Fibroblast of skin of left biceps (primary cell): ENCODE measurements at regions not wholly inside any gene's neighbourhood (a gene's known extent, or its start where the extent isn't known, plus 50 kb on each side); places are given as distances from the start of the nearest gene placed in this dataset.

Experiments
- DNase-seq, 2 experiments: peaks; one replicate each; pipeline ENCODE4 v3.0.0-alpha.2; 2013; ENCODE audit warnings: low read depth in 2 of 2

DNA sequence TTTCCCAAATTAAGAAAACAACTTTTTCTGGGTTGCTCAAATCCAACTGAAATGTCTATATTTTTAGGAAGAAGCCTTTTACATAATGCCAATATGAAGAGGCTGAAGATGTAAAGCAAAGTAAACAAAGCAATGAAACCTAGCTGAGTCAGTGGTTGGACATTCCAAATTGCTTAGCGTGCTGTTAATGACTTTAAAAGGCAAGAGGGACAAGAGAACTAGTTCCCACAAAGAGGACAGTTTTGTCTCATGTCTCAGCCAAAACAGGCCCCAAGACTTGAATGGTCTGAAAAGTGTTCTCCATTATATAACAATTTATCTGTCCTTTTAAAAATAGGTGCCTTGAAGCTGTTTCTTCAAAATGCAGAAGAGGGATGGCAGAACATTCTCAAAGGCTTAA, 407.0 kb downstream of the ENC1 start:
- DNase-seq: peak in 1 of 2 experiments; percentile 31

DNA sequence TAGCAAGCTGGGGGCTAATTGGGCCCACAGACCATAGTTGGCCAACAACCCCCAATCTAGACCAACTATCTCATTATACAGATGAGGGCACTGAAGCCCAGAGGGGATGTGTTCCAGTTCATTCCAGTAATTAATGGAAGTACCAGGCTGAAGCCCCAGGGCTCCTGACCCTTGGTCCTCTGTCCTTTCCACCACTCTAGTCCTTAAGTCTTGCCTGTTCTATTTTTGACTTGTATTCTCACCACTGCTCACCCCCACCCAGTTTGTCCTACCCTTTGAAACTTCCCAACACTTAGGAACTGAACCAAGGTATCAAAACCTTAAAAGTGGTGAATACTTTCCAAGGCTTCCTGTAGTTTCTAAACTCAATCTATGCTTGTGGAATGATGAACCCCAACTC, 407.4 kb downstream of the ENC1 start:
- no peak for DNase-seq

DNA sequence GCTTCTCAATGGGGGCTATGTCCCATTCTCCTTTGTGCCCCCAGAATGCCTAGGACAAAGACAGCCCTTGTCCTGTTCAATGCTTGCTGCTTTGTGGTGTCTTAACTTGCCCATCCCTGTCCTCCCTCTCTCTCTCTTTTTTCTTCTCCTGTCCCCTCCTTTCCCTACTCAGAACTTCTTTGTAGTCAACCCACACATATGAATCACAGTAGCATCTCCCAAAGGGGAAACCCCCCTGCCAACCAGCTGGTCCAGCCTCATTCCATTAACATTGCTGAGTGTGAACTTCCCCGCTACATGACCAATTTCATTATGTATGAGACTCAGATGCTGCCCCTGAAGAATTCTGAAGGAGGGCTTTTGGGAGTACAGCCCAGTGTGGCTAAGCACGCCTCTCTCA, 408.3 kb downstream of the ENC1 start:
- DNase-seq: peak; percentile 56 to 63

DNA sequence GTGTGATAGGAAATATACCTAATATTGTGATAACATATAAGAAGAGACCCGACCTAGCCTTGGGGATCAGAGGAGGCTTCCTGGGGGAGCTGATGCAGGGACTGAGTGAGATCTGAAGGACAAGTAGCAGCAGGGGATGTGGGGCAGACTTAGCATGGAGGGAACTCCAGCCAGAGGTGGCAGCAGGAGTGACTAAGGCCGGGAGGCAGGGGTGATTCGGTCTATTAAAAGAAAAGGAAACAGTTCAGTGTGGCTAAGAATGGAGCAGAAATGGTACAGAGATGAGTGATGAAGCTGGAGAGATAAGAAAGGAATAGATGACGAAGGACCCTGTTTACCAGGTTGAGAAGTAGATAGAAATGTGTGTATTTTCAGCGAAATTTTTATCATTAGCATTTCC, 408.8 kb downstream of the ENC1 start:
- DNase-seq: no peak

DNA sequence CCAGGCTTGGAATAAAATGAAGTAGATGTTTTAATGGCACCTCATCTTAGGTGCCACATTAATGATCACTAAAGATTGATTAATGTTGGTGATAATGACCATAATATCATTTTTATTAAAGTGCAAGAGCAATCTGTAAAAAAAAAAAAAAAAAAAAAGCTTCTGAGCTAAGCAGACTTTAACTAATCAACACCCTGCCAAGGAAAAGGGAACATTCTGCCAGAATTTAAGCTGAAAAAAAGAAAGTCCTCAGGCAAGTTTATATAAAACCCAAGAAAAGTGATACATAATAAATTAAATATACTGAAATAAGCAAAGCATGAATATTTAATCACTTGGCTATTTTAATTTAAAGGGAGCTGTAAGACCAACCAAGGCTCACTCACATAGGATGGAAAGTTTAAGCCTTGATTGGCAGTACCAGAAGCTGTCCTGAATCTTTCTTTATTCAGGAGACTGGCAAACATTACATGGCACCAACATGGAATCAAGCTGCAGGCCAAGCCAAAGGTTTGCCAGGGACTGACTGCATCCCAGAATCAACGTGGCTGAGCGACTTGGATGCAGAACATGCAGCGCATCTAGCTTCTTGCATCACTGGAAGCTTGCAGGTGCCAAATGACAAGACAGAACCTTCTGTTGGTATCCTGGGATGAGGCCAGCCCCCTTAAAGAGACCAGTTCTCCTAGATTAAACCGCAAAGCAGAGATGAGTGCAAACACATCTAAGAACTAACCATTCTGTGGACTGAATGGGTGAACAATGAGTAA, 413.6 kb downstream of the ENC1 start:
- DNase-seq: no peak

DNA sequence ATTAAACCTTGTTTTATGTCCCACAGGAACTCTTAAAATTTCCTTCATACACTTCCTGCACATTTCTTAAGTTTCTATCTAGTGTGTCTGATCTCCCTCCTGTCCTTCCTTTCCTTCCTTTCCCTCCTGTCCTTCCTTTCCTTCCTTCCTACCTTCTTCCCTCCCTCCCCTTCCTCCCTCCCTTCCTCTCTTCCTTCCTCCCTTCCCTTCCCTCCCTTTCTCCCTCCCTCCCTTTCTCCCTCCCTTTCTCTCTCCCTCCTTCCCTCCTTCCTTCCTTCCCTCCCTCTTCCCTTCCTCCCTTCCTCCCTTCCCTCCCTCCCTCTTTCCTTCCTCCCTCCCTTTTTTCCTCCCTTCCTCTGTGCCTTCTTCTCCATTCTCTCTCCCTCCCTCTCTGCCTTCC, 414.9 kb downstream of the ENC1 start:
- DNase-seq: no peak

DNA sequence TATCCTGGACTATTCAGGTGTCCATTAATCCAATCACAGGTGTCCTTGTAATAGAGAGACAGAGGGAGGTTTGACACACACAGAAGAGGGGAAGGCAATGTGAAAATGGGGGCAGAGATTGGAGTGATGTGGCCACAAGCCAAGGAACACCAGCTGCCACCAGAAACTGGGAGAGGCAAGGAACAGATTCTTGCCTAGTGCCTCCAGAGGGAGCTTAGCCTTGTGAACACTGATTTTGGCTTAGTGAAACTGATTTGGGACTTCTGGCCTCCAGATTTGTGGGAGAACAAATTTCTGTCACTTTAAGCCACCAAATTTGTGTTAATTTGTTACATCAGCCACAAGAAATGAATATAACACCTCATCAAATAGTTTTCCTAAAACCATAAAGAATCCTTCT, 416.2 kb downstream of the ENC1 start:
- no peak for DNase-seq

DNA sequence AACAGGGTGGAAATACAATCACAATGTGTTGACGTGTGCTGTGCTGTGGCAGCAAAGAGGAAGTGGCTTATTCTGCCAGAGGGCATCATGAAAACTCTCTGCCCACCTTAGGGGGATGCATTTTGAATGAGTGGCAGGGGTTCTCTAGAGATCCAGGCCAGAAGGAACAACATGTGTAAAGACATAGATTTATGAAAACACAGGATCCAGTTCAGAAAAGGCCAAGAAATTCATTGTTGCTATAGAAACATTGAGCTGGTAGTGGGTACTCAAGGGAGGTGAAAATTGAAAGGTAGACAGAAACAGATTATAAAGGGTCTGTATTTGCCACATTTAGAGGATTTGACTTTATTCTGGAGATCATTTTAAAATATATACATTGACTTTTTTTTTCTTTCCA, 417.7 kb downstream of the ENC1 start:
- no peak for DNase-seq

DNA sequence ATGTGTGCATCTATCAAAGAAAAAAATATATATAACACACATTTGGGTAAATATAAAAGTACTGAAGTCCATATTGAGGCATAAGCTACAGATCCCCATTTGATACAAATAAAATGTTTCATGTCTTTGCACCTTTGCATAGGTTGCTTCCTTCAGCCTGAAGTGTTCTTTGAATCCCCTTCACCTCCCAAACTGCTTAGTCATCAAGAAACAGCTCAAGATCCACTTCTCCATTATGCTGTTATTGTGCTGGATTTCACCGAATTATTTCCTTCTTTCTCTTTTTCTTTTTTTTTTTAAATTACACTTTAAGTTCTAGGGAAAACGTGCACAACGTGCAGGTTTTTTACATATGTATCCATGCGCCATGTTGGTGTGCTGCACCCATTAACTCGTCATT, 419.1 kb downstream of the ENC1 start:
- DNase-seq: no peak

DNA sequence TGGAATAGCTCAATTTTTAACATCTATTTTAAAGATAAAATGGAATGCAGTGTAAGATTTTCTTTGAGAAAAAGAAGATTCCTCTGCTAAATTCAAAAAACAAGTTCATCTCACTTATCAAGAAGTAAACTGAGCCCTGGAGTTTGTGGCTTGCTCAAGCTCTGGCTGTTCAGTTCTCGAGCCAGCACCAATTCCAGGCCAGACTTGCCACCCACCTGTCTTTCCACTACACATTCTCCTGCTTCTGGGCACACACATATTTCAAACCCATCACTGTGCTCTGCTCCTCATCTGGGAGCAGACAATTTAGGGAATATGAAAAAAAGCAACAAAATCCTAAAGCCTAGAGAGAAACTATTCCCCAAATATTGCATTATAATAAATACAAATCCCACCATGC, 424.5 kb downstream of the ENC1 start:
- DNase-seq: no peak

DNA sequence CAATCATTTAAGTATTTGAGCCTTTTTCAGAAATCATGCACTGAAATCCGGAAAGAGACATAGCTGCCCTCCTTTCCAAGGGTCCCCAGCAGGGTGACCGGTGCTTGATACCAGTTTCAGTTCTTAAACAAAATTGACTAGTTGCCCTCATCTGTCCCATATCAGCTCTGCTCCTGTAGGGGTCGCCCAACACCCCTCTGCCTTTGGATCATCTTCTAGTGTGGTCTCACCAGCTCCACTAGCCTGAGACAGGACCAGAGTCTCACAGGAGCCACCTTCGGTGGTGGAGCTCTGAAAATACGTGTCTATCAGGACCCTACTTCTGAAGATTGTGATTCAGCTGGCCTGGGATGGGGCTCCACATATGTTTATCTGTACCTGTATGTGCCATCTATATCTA, 428.2 kb downstream of the ENC1 start:
- DNase-seq: no peak

DNA sequence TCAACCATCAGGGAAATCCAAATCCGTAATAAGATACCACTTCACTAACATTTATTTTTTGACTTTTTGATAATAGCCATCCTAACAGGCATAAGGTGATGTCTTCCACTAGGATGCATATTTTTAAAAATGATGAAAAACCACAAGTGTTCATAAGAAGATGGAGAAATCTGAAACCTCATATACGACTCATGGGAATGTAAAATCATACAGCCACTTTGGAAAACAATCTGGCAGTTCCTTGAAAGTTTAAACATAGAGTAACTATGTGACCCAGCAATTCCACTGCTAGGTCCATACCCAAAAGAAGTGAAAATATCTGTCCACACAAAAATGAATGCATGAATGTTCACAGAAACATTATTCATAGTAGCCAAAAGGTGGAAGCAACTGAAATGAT, 431.0 kb downstream of the ENC1 start:
- DNase-seq: no peak

DNA sequence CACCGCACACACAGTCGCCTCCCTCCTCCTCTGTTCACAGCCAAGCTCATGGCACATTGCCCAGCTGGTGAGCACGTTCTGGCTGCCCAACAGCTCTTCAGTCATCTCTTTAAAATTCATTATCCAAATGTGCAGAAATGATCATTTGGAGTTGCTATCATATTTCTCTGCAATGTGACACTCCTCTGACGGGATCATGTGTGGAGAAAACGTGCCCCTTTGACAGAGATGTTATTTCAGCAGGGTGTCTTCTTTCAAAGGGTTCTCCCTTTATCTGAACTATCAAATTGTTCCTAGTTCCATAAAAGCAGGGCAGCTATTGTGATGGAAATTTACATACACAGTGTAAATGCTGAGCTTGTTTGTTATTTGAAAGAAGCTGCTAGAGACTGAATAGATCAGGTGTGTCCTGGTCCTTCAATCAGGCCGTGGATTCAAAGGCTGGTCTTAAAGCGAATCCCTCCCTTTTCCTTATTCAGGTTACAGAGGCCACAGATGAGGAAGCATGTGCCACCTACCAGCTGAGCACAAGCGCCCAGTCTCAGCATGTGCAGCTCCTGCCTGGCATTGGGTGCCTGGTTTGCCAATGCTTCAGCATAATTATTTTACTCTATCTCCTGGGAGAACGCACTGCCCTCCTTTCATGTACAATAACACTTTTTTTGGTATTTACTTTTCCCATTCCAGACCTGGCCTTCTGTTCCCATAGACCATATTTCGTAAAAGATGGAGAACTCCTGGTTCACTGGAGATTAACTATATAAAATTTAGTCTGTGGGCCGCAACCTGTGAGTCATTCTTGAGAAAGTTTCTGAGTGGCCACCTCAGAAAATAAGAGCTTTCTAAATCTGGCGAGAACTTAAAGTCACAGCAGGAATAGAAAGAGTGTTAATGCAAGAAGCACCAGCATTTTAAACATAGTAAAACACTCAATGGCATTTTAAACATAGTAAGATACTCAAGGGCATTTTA, 433.7 kb downstream of the ENC1 start:
- DNase-seq: peak; percentile 78 to 84

DNA sequence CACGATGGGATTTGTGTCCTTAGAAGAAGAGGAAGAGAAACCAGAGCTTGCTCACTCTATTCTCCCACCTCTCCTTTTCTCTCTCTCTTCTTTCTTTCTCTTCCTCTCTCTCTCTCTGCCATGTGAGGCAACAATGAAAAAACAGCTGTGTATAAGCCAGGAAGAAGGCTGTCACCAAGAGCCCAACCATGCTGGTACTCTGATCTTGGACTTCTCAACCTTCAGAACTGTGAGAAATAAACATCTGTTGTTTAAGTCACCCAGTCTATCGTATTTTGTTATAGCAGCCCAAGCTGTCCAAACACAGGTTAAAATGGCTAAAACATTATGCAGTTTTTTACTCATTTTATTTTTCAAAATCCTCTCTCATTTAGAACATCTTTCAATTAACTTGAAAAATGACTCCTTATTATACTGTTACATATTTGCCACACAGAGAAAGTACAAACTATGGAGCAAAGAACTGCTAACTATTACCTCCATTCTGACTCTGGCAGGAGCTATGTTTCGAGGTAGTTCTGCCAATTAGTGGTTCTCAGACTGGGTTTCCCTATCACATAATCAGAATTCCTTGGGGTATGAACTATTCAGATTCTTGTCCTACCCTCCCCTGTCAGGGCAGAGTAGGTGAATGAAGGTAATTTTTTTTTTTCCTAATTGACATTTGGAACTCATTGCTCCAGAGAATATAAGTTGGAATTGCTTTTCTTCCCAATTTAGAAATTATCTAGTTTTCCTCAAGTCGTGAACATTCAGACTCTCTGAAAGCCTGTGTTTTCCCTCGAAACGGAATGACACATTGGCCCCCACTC, 434.6 kb downstream of the ENC1 start:
- DNase-seq: no peak

DNA sequence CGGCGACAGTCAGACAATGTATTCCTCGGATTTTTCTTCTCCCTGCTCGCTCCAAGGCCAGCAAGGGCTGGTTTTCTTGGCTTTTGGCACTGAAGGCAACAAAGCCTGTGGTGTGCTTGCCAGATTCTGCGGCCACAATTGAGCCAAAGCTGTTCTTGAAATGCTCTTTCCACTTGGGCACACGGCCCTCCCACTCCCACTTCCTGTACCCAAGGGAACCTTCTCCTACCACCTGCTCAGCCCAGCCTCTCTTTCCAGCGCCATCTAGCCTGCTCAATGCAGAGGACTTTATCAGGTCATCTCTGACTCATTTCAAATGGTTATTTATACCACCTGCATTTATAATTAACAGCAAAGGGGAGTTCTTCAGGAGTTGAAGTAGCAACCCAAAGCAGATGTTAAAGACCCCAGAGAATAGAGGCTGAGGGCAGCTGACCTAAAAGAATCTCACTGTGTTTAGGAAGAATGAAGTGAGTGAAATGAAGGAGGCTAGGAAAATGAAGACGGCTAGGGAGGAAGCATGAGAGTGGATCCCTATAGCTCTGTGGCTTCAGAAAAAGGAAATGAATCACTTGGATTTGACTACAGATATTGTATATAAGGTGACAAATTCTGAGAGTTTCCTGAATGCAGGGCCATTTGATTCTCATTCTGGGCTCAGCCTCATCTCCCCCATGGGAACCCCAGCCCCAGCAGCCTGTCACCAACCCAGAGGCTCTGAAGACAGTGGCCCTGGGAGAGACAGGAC, 439.0 kb downstream of the ENC1 start:
- no peak for DNase-seq

DNA sequence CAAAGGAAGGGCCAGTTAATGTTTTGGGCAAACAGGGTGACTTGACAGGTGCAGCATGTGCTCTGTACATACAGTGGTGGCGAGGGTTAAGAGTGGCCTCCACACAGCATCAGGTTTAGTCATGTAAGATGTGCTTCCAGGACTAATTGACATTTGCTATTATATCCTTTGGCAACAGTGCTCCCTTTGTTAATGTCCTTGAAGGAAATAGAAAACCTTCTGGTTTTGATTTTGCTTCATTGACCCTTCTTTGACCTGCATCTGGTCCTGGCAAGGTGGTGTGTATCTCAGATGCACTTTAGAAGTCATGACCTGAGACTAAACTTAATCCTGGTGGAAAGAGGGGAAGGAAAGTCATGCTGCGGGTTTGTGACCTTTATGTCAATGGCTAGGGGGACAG, 440.0 kb downstream of the ENC1 start:
- no peak for DNase-seq

DNA sequence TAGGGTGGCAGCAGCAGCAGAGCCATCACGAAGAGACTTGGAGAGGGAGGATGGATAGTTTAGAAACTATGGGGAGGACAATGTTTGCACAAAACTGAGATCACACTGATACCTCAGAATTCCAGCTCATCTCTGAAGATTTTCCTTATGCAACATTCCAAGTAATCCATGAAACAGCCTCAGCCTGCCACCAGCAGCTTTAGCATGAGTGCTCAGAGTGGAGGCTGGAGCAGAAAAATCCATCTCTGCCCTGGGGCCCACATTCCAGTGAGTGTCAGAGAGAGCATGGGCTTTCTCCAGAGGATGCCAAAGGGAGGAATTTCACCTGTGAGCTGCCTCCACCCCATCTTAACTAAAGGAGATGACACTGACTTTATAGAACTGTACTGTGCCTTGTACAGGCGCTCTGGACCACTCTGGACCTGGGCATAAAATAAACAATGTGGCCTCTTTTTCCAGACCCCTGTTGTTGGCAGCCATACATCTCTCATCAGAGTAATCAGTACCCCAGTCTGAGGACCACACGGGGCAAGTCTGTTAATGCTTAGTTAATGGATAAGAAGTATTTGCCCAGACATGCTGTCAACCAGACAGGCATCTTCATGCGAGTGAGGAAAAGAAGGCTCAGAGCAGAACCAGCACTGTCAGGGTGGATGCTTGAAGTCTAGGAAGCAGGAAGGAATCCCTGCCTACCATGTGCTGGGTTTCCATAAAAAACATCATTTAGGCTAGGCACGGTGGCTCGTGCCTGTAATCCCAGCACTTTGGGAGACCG, 440.9 kb downstream of the ENC1 start:
- DNase-seq: peak; percentile 67 to 70

DNA sequence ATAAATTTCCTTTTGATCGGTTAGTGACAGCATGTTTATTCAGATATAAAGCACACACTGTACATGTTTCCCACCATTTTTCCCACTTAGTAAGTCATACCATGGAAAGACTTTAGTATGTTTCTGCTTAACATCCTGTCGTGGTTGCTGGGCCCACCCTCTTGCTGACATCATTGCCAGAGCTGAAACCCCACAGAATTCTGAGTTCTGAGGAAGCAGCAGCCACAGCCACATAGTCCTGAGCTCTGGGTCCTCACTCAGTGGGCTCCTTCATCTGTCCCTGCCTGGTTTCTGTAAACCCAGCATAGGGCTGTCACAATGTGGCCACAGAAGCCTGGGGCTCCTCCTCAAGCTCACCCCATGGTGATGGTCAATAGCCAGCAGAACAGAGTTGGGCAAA, 441.5 kb downstream of the ENC1 start:
- no peak for DNase-seq

DNA sequence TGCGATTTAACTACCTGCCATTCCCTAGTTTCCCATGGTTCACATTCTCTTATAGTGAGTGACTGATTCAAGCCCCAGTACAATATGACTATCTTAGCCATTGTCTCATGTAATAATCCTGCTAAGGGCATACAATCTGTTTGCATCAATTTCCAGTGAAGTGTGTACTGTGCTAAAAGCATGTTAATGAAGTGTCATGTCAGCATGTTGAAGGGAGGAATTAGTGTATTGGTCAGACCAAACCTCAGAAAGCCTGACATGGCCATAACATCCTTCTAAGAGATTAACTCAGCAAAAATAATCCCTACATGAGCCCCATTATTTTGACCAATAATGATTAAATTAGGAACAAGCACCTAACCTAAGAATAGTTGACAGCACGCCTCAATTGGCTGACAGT, 442.4 kb downstream of the ENC1 start:
- DNase-seq: no peak

DNA sequence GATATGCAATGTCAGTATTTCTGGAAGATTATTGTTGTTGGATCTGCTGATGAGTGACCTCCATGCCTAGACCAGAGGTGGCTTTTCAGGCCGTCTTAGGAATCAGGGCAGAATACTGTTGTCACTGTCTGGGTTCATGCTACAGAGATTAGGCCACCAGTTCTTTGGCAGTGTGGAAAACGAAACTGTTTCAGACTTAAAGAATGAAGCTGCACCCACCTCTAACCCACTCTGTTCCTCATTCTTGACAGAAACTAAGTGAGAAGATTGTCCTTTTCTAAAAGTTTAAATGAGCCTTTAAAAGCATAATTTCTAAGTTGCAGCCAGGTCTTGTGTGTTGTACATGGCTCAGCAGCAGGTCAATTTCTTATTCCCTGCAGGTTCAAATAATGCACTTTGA, 444.3 kb downstream of the ENC1 start:
- no peak for DNase-seq

DNA sequence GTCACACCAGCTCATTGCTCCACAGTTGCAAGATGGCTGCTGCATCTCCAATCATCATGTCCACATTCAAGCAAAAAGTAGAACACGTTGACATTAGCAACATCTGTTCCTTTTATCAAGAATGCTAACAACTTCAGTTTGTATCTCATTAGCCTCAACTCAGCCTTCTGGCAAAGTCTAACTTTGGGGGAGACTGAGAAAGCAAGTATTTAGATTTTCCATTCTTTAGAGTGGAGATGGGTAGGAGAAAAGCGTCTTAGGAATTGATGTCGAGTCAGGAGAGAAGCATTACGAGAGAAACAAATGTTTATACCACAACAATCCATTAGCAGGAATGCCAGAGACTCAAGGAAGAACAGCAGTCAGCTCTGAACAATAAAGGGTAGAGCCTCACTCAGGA, 446.3 kb downstream of the ENC1 start:
- no peak for DNase-seq
